GM23248 (cell line): ENCODE measurements at regions not wholly inside any gene's neighbourhood (a gene's known extent, or its start where the extent isn't known, plus 50 kb on each side); places are given as distances from the start of the nearest gene placed in this dataset.

ENCODE experiments used
- EZH2 ChIP-seq: fragments of 200-600 bp; sonication (generic); IDR thresholded peaks from 2 replicates; pipeline ENCODE4 v1.6.1; 2018; ENCODE audit warnings: antibody characterized with exemption, mild to moderate bottlenecking; ENCODE audit not compliant: insufficient read depth, poor library complexity, severe bottlenecking
- EZH2phosphoT487 ChIP-seq: fragments of 200-600 bp; sonication (generic); IDR thresholded peaks from 2 replicates; pipeline ENCODE4 v1.6.1; 2018; ENCODE audit warnings: antibody characterized with exemption, moderate library complexity, mild to moderate bottlenecking, low read depth; ENCODE audit not compliant: insufficient read depth

DNA sequence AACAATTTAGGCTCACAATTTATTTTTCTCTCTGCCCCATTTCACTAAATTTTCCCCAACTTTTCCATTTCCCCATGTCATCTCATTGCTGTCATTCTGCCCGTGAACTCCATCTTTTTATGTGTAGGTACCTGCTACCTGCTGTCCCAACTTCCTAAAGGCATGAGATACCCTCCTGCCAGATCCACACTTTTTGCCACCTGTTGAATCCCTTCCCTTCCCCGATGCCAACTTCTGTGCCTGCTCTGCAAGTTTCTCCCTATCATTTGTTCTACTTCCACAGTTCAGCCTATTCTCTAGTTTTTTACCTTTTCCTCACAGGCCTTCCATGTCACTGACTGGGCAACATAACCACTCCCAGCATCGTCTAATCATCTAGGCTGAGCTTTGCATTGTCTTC lies 607.5 kb upstream of the KLF12 start:
- no peak for TF ChIP-seq EZH2
- no peak for TF ChIP-seq EZH2phosphoT487
